GM12874 (cell line): ENCODE measurements at regions not wholly inside any gene's neighbourhood (a gene's known extent, or its start where the extent isn't known, plus 50 kb on each side); places are given as distances from the start of the nearest gene placed in this dataset.

Experiments used
- TF ChIP-seq, protein P1 (sequence below): IDR thresholded peaks from 2 replicates; pipeline ENCODE4 v1.5.1; 2011; ENCODE audit warnings: low read depth, mild to moderate bottlenecking, control low read depth, low read length, moderate library complexity; ENCODE audit not compliant: insufficient read depth

DNA sequence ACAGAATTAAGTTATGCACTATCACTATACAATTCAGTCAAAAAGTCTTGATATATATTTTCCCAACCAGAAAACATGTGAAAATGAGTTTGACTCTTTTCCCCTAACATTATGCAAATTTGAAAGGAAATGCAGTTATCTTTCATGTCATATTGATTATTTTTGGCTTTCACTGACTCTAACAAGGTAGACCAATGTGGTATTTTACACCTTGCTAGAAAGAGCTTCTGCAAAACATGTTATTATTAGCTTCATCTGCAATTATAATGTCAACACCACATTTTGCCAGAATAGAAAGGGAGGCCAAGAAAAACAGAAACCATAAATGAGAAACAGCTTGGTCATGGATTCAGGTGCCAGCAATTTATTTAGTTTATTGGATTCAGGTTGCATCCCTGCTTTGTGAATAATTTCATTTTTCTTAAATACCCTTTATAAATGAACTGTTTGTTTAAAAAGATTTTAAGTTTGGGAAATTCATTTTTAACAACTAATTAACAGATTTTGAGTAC is 226.1 kb upstream of the GJE1 start:
- TF ChIP-seq, protein P1, sequence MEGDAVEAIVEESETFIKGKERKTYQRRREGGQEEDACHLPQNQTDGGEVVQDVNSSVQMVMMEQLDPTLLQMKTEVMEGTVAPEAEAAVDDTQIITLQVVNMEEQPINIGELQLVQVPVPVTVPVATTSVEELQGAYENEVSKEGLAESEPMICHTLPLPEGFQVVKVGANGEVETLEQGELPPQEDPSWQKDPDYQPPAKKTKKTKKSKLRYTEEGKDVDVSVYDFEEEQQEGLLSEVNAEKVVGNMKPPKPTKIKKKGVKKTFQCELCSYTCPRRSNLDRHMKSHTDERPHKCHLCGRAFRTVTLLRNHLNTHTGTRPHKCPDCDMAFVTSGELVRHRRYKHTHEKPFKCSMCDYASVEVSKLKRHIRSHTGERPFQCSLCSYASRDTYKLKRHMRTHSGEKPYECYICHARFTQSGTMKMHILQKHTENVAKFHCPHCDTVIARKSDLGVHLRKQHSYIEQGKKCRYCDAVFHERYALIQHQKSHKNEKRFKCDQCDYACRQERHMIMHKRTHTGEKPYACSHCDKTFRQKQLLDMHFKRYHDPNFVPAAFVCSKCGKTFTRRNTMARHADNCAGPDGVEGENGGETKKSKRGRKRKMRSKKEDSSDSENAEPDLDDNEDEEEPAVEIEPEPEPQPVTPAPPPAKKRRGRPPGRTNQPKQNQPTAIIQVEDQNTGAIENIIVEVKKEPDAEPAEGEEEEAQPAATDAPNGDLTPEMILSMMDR: no peak

DNA sequence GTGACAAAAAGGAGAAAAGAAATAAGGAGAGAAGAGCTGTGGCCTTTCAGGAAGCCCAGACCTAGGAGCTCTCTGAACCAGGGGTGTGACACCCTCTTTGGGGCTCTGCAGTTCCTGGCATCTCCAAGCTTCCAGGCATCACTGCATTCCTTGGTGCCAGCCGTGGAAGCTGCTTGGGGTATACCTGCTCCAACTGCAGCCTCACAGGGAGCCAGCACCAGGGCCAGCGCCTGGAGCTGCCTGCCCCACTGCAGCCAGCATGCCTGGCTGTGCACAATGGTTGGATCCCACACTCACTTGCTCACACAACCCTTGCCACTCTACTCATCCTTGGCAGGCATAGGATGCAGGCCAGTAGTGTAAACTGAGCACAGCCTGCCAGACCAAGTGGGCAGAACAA is 242.1 kb upstream of the GJE1 start:
- TF ChIP-seq, protein P1: no peak

DNA sequence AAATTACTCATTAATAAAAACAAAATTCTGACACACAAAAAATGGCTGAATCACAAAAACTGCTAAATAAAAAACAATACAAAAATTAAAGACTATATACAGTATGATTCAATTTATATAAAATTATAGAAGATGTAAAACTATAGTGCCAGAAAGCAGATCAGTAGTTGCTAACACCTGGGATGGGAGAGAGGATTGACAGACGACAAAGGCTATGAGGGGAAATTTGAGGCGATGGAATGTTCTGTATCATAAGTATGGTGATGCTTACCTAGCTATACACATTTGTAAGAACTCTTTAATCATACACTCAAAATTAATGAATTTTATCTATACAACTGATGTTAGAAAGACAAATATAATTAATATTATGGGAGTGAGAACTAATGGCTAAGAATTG is 247.9 kb upstream of the GJE1 start:
- TF ChIP-seq, protein P1: no peak

DNA sequence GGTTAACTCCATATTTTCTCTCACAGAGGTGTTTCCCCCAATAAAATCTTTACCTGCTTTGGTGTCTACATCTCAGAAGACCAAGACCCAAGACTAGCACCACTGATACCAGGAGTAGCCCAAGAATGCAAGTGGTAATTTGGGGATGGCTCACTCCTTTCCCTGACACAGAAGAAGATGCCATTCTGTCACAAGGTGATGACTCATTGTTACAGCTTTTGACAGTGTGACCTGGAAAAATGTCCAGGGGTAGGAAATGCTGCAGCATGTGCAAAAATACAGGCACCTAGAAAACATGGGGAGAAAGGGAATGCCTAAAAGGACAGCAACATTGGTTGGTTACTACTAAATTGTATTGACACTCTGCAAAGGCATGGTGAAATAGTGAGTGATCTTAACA is 254.0 kb upstream of the GJE1 start:
- TF ChIP-seq, protein P1: no peak

DNA sequence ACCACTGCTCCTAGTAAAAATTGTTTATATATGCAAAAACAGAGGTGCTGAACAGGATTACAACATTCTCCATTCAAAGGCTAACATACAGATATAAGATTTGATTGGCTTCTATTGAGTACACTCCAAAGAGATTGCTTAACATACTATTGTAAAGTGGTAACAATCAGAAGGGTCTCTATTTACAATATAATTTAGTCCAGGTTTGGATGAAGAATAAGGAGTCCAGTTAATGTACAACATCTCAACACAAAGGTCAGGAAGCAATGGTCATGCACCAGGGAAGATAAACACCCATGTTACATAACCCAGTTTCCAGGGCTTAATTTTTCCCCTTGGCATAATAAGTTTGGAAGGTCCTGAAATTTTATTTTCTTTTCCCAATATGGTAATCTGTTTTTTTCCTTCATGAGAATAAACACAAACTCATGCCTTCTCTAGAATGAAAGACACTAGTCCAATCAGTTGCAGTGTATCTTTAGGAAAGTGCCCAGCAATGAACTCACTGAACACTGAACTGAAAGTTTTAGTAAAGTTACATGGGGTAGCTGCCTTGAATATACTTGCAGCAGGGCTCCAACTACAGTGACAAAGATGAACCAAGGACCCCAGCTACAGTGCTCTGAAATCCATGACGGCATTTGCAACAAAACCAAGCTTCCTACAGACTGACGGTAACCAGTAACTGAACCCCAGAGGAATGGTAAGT is 255.3 kb upstream of the GJE1 start:
- TF ChIP-seq, protein P1: no peak

DNA sequence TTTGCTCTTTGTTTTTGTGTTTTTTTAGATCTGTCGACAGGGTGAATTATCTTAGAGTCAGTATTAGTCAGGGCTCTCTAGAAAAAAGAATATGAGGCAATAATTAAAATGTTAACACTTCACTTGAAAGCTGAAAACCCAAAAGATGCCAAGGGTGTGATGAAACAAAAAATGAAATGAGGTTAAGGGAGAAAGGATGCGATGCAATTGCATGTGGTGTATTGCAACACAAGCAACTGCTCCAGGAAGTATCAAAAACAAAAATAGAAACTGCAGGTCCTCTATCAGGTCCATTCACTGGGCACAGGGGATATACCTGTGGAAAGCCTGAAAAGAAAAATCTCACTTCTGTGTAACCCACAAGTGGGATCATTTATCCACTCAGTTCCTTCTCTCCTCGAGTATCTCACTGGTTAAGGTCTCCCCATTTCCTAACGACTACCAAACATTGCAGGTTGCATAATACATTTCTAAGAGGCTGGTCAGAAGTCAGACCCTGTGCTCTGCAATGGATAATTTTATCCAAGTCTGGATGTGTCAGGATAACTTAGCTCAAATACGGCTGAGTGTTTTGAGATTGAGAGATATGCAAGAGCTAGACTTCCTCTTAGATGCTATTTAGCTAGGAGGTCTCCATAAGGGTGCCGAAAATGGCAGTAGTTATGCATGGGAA is 257.7 kb upstream of the GJE1 start:
- TF ChIP-seq, protein P1: no peak

DNA sequence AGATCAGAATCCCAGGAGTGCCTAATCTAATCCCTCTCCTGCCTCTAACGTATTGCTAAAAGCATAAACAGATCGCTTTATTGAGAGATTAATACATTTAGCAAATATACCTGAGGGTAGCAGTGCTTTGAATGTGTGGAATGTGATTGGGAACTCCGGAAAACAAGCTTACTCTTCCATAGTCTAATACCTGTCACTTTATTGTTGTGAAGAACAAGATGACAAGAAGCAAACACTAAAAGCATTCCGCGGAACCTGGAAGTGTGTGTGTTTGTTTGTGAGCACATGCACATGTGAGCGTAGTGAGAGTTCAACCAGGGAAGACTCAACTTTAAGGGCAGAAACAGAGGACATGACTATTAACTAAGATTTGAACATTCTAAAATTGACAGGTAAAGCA is 265.0 kb upstream of the GJE1 start:
- TF ChIP-seq, protein P1: no peak
